Breast epithelium (tissue), 4 donors: ENCODE measurements at regions not wholly inside any gene's neighbourhood (a gene's known extent, or its start where the extent isn't known, plus 50 kb on each side); places are given as distances from the start of the nearest gene placed in this dataset.

ENCODE experiments used
- DNase-seq, 2 donors: peaks; one replicate each; pipeline ENCODE4 v3.0.0-alpha.2; 2019; ENCODE audit warnings: low spot score in 2 of 2
- H3K27ac ChIP-seq, 2 donors: fragments of 200-600 bp; sonication (generic) in 1 of 2; one replicate each; pipeline ENCODE4 v1.5.1; 2016 to 2019; ENCODE audit warnings: mild to moderate bottlenecking in 1 of 2
- H3K27me3 ChIP-seq, 2 donors: fragments of 200-600 bp; sonication (generic) in 1 of 2; one replicate each; pipeline versions ENCODE4 v1.5.1 to v1.6.0; 2017 to 2019; ENCODE audit warnings: control low read depth in 1 of 2, mild to moderate bottlenecking in 1 of 2
- H3K36me3 ChIP-seq: fragments of 200-600 bp; one replicate; pipeline ENCODE4 v1.5.1; 2019
- H3K4me1 ChIP-seq, 2 donors: fragments of 200-600 bp; sonication (generic); one replicate each; pipeline ENCODE4 v1.5.1; 2016 to 2019; ENCODE audit warnings: control low read depth in 1 of 2
- H3K4me3 ChIP-seq, 3 donors: fragments of 200-600 bp; sonication (generic); 1 replicate in 2 of 3; 2 replicates in 1 of 3; pipeline ENCODE4 v1.5.1; 2016 to 2019; ENCODE audit warnings: mild to moderate bottlenecking in 3 of 3, moderate library complexity in 2 of 3
- H3K9me3 ChIP-seq, 2 donors: fragments of 200-600 bp; sonication (generic) in 1 of 2; one replicate each; pipeline ENCODE4 v1.5.1; 2016 to 2019; ENCODE audit warnings: control low read depth in 1 of 2
- POLR2A ChIP-seq: fragments of 450-650 bp; IDR thresholded peaks from one replicate; pipeline ENCODE4 v1.6.1; 2016; ENCODE audit warnings: antibody characterized with exemption, mild to moderate bottlenecking, moderate library complexity
- POLR2AphosphoS5 ChIP-seq, 3 donors: sonication (generic); formaldehyde crosslinking; IDR thresholded peaks; one replicate each; pipeline ENCODE4 v1.6.1; 2017; ENCODE audit warnings: antibody characterized with exemption in 3 of 3
- intact Hi-C: fragments of 100-400 bp; cut with DNase I; formaldehyde crosslinking; loops from one replicate; pipeline ENCODE4 v1.15.1; 2023; ENCODE audit warnings: low total_unique reads
- TF ChIP-seq, protein P1 (sequence below), 3 donors: fragments of 450-650 bp; IDR thresholded peaks; one replicate each; pipeline ENCODE4 v1.5.1; 2016 to 2017; ENCODE audit warnings: antibody characterized with exemption in 3 of 3, mild to moderate bottlenecking in 3 of 3, moderate library complexity in 3 of 3

DNA sequence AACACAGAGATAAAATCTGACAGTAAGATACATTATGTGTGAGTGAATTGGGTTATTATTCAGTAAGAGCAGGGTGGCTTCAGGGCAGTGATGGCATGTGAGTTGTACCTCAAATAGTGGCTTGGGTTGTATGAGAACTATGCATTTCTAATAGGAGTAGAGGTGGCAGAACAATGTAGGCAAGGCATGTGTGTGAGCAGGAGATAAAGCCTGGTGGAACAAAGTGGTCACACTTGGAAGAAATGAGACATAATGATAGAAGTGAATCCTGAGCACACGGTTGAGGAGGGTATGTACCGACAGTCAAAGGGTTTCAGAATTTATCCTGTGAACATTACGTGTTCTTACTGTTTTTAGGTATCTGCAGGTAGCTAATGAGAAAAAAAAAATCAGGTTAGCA lies 159.3 kb downstream of the CASP12 start:
- TF ChIP-seq, protein P1, sequence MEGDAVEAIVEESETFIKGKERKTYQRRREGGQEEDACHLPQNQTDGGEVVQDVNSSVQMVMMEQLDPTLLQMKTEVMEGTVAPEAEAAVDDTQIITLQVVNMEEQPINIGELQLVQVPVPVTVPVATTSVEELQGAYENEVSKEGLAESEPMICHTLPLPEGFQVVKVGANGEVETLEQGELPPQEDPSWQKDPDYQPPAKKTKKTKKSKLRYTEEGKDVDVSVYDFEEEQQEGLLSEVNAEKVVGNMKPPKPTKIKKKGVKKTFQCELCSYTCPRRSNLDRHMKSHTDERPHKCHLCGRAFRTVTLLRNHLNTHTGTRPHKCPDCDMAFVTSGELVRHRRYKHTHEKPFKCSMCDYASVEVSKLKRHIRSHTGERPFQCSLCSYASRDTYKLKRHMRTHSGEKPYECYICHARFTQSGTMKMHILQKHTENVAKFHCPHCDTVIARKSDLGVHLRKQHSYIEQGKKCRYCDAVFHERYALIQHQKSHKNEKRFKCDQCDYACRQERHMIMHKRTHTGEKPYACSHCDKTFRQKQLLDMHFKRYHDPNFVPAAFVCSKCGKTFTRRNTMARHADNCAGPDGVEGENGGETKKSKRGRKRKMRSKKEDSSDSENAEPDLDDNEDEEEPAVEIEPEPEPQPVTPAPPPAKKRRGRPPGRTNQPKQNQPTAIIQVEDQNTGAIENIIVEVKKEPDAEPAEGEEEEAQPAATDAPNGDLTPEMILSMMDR (IDR thresholded peaks at IDR 0.05) = no peak
- TF ChIP-seq POLR2AphosphoS5 (IDR thresholded peaks at IDR 0.05) (no peak), POLR2A (no peak)
- Histone ChIP-seq H3K27ac (no peak overlapping the region), H3K4me3 (no peak overlapping the region), H3K27me3 (no peaks in the 10 kb centered on the region), H3K4me1 (no peaks in the 10 kb centered on the region), H3K36me3 (no peaks in the 10 kb centered on the region), H3K9me3 (no peaks in the 10 kb centered on the region)
- intact Hi-C loops = no loop called here
- no peak for DNase-seq

GRCh38 chr11:104738208-104738607 lies 160.1 kb downstream of the CASP12 start:
- H3K27ac ChIP-seq = no peak overlapping the region
- DNase-seq = no peak
- H3K4me1 ChIP-seq = no peaks in the 10 kb centered on the region
- no peak overlapping the region for H3K4me3 ChIP-seq
- TF ChIP-seq, protein P1 (IDR thresholded peaks at IDR 0.05) = no peak
- TF ChIP-seq POLR2A (no peak), POLR2AphosphoS5 (IDR thresholded peaks at IDR 0.05) (no peak)
- intact Hi-C loops = no loop called here
- no peaks in the 10 kb centered on the region for H3K9me3 ChIP-seq
- H3K36me3 ChIP-seq = no peaks in the 10 kb centered on the region
- no peaks in the 10 kb centered on the region for H3K27me3 ChIP-seq

GRCh38 chr11:104736502-104736901 lies 161.8 kb downstream of the CASP12 start:
- Histone ChIP-seq H3K27ac (no peak overlapping the region), H3K9me3 (no peaks in the 10 kb centered on the region), H3K4me3 (no peak overlapping the region), H3K36me3 (no peaks in the 10 kb centered on the region), H3K27me3 (no peaks in the 10 kb centered on the region), H3K4me1 (no peaks in the 10 kb centered on the region)
- intact Hi-C loops = no loop called here
- TF ChIP-seq, protein P1 (IDR thresholded peaks at IDR 0.05) = no peak
- DNase-seq = no peak

DNA sequence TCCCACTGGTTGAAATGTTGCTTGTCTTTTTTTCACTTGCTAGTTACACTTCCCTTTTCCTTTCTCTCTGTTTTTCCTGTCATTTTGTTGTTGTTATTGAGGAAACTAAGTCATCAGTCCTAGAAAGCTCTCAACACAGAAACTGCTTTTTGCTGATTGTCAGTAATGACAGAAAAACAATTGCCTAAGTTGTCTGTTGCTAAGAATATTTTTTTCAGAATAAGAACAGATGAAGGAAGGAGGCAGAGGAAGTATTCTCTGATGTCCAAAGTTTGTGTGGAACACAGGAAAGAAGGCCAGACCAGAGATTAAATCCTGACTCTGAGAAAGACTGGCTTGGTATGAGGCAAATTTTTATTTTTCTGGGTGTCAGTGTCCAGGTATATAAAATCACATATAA lies 163.3 kb downstream of the CASP12 start:
- TF ChIP-seq, protein P1 (IDR thresholded peaks at IDR 0.05) = no peak
- TF ChIP-seq POLR2AphosphoS5 (IDR thresholded peaks at IDR 0.05) (no peak), POLR2A (no peak)
- Histone ChIP-seq H3K4me3 (no peak overlapping the region), H3K4me1 (no peaks in the 10 kb centered on the region), H3K27me3 (no peaks in the 10 kb centered on the region), H3K36me3 (no peaks in the 10 kb centered on the region), H3K9me3 (no peaks in the 10 kb centered on the region), H3K27ac (no peak overlapping the region)
- no peak for DNase-seq
- intact Hi-C loops = no loop called here

- intact Hi-C loops = no loop called here
- TF ChIP-seq POLR2A (no peak), POLR2AphosphoS5 (IDR thresholded peaks at IDR 0.05) (no peak)
- TF ChIP-seq, protein P1 (IDR thresholded peaks at IDR 0.05) = no peak
- Histone ChIP-seq H3K36me3 (no peaks in the 10 kb centered on the region), H3K4me1 (no peaks in the 10 kb centered on the region), H3K27ac (no peak overlapping the region), H3K27me3 (no peaks in the 10 kb centered on the region), H3K4me3 (no peak overlapping the region), H3K9me3 (no peaks in the 10 kb centered on the region)
- no peak for DNase-seq
These were observed 166.4 kb downstream of the CASP12 start for GRCh38 chr11:104731890-104732289.
